Natural killer cell (primary cell): ENCODE measurements at regions not wholly inside any gene's neighbourhood (a gene's known extent, or its start where the extent isn't known, plus 50 kb on each side); places are given as distances from the start of the nearest gene placed in this dataset.

Experiments
- ATAC-seq, 3 donors: fragments of 150-1000 bp in 2 of 3; fragments of 200-7000 bp in 1 of 3; cut with Tn5 transposase; 1 replicate in 1 of 3; 2 replicates in 2 of 3; pipeline ENCODE4 v1.10.0; 2021; ENCODE audit warnings: mild to moderate bottlenecking in 2 of 3, moderate library complexity in 2 of 3
- DNase-seq, 2 donors: peaks; one replicate each; pipeline versions ENCODE4 v3.0.0 to v3.0.0-alpha.2; 2013 to 2021; ENCODE audit warnings: mixed read lengths in 1 of 2
- H3K27ac ChIP-seq: one replicate; pipeline ENCODE4 v1.5.1; 2013; ENCODE audit warnings: mild to moderate bottlenecking, low read length
- H3K27me3 ChIP-seq: one replicate; pipeline ENCODE4 v1.6.1; 2013; ENCODE audit warnings: low read length; ENCODE audit not compliant: control insufficient read depth, insufficient read depth
- H3K36me3 ChIP-seq: one replicate; pipeline ENCODE4 v1.6.1; 2013; ENCODE audit warnings: low read length; ENCODE audit not compliant: control insufficient read depth, insufficient read depth
- H3K4me1 ChIP-seq: one replicate; pipeline ENCODE4 v1.6.1; 2013; ENCODE audit warnings: low read length; ENCODE audit not compliant: control insufficient read depth, insufficient read depth
- H3K4me3 ChIP-seq: one replicate; pipeline ENCODE4 v1.5.1; 2013; ENCODE audit warnings: low read length
- H3K9me3 ChIP-seq: one replicate; pipeline ENCODE4 v1.6.1; 2013; ENCODE audit warnings: low read length; ENCODE audit not compliant: control insufficient read depth, insufficient read depth
- H3K27ac Mint-ChIP-seq, 2 donors: one replicate each; pipeline ENCODE4 v1.8.0; 2022; ENCODE audit warnings: mild to moderate bottlenecking in 2 of 2, mixed read lengths in 2 of 2, moderate library complexity in 1 of 2
- H3K27me3 Mint-ChIP-seq, 2 donors: one replicate each; pipeline ENCODE4 v1.8.0; 2022; ENCODE audit warnings: low read depth in 2 of 2, mixed read lengths in 2 of 2
- H3K36me3 Mint-ChIP-seq: one replicate; pipeline ENCODE4 v1.8.0; 2022; ENCODE audit warnings: mixed read lengths
- H3K4me1 Mint-ChIP-seq, 2 donors: one replicate each; pipeline ENCODE4 v1.8.0; 2022; ENCODE audit warnings: mixed read lengths in 2 of 2
- H3K4me3 Mint-ChIP-seq: one replicate; pipeline ENCODE4 v1.8.0; 2022; ENCODE audit warnings: mild to moderate bottlenecking, moderate library complexity, mixed read lengths
- H3K9me3 Mint-ChIP-seq, 2 donors: one replicate each; pipeline ENCODE4 v1.8.0; 2022; ENCODE audit warnings: mixed read lengths in 2 of 2
- CTCF ChIP-seq: fragments of 200-600 bp; IDR thresholded peaks from one replicate; pipeline ENCODE4 v1.8.0; 2022; ENCODE audit warnings: antibody characterized with exemption
- WGBS: methylation state at CpG from one replicate; pipeline ENCODE4 v1.1.7; 2013; ENCODE audit warnings: missing lambda C conversion rate; ENCODE audit not compliant: insufficient coverage; 5-methylcytosine and 5-hydroxymethylcytosine counted together
- intact Hi-C: fragments of 100-400 bp; cut with micrococcal nuclease; formaldehyde crosslinking; loops from one replicate; pipeline ENCODE4 v1.14.2; 2022

- no peak for DNase-seq
- no peaks in the 10 kb centered on the region for H3K36me3 Mint-ChIP-seq
- Histone ChIP-seq H3K27ac (no peak overlapping the region), H3K27me3 (no peaks in the 10 kb centered on the region), H3K4me3 (no peak overlapping the region), H3K9me3 (no peaks in the 10 kb centered on the region), H3K36me3 (no peaks in the 10 kb centered on the region), H3K4me1 (no peaks in the 10 kb centered on the region)
- intact Hi-C loops, result no loop called here
- H3K27me3 Mint-ChIP-seq, result peaks cover 0 to 5% of the 10 kb centered on the region in 2 donors
- TF ChIP-seq CTCF, result no peak
- H3K4me3 Mint-ChIP-seq, result no peak overlapping the region
- H3K9me3 Mint-ChIP-seq, result no peaks in the 10 kb centered on the region
- WGBS, result 82% methylated on average over 5 of the region's 5 CpGs
- H3K27ac Mint-ChIP-seq, result no peak overlapping the region
- ATAC-seq, result no peak
- no peaks in the 10 kb centered on the region for H3K4me1 Mint-ChIP-seq
Observed at GRCh38 chr2:60267122-60267521, 286.3 kb downstream of the BCL11A start.

- no peak for ATAC-seq
- no peak overlapping the region for H3K4me3 ChIP-seq
- Mint-ChIP-seq H3K27me3 (no peaks in the 10 kb centered on the region), H3K4me1 (no peaks in the 10 kb centered on the region), H3K27ac (no peak overlapping the region), H3K4me3 (no peak overlapping the region), H3K36me3 (no peaks in the 10 kb centered on the region), H3K9me3 (no peaks in the 10 kb centered on the region)
- intact Hi-C loops, result no loop called here
- H3K36me3 ChIP-seq, result no peaks in the 10 kb centered on the region
- no peak for TF ChIP-seq CTCF
- no peaks in the 10 kb centered on the region for H3K9me3 ChIP-seq
- no peak overlapping the region for H3K27ac ChIP-seq
- DNase-seq, result no peak
- no peaks in the 10 kb centered on the region for H3K4me1 ChIP-seq
- H3K27me3 ChIP-seq, result no peaks in the 10 kb centered on the region
- WGBS, result 87% methylated on average over 7 of the region's 7 CpGs
Observed at GRCh38 chr2:60262178-60262577, 291.3 kb downstream of the BCL11A start.

GRCh38 chr2:60260639-60261296 lies 292.7 kb downstream of the BCL11A start:
- Histone ChIP-seq H3K4me1 (no peaks in the 10 kb centered on the region), H3K27ac (no peak overlapping the region), H3K27me3 (no peaks in the 10 kb centered on the region), H3K4me3 (no peak overlapping the region), H3K9me3 (no peaks in the 10 kb centered on the region), H3K36me3 (no peaks in the 10 kb centered on the region)
- no peak for DNase-seq
- 75% methylated on average over 13 of the region's 13 CpGs for WGBS
- TF ChIP-seq CTCF, result no peak
- no peaks in the 10 kb centered on the region for H3K36me3 Mint-ChIP-seq
- H3K27me3 Mint-ChIP-seq, result peaks cover 0 to 8% of the 10 kb centered on the region in 2 donors
- no peak overlapping the region for H3K27ac Mint-ChIP-seq
- no peaks in the 10 kb centered on the region for H3K9me3 Mint-ChIP-seq
- no peak overlapping the region for H3K4me3 Mint-ChIP-seq
- no peaks in the 10 kb centered on the region for H3K4me1 Mint-ChIP-seq
- intact Hi-C loops, result no loop called here
- no peak for ATAC-seq

GRCh38 chr2:60259781-60260180 lies 293.7 kb downstream of the BCL11A start:
- no peak overlapping the region for H3K27ac ChIP-seq
- Mint-ChIP-seq H3K4me1 (no peaks in the 10 kb centered on the region), H3K36me3 (no peaks in the 10 kb centered on the region), H3K27ac (no peak overlapping the region), H3K27me3 (peaks cover 3 to 17% of the 10 kb centered on the region in 2 donors), H3K4me3 (no peak overlapping the region), H3K9me3 (no peaks in the 10 kb centered on the region)
- H3K4me3 ChIP-seq, result no peak overlapping the region
- intact Hi-C loops, result no loop called here
- H3K27me3 ChIP-seq, result no peaks in the 10 kb centered on the region
- no peaks in the 10 kb centered on the region for H3K4me1 ChIP-seq
- H3K36me3 ChIP-seq, result no peaks in the 10 kb centered on the region
- H3K9me3 ChIP-seq, result no peaks in the 10 kb centered on the region
- no peak for DNase-seq
- WGBS, result no CpG with 5 or more reads among the region's 1 CpG
- TF ChIP-seq CTCF, result no peak
- no peak for ATAC-seq
